EL (cell line): ENCODE measurements at regions not wholly inside any gene's neighbourhood (a gene's known extent, or its start where the extent isn't known, plus 50 kb on each side); places are given as distances from the start of the nearest gene placed in this dataset.

ENCODE experiments used
- DNase-seq: peaks from one replicate; pipeline ENCODE4 v3.0.0-alpha.2; 2016

DNA sequence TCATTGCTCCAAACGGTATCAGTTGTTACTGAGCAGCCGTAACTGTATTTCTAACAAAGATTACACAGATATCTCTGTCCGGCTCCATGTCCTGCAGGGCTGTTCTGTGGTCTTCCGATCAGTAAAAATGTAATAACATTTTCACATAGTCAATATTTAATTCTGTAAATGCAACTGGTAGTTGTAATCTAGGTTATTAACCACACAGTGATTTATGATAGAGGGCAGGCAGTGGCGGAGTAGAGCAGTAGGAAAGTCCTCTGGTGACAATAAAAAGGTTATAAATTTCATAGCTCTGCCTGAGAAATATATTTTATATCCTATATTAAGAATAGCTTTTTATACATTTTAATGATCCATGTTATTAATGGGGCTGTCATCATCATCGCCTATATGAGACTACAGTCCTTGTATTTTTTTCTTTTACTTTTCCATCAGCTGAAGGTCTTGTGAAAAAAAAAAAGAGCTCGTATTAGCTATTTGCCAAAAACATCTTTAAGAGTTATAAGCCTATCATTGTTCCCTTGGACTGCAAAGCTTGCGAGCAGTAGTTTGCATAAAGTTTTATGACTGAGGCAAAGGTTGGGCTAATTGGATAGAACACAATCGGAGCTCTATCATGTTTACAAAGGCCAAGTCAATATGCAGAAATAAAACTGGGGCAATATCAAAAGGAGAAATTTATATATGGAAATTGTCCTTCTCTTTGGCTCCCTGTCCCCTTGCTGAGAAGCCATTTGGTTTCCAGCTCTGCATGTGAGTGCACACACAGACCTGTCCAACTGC lies 648.0 kb downstream of the IRX1 start:
- DNase-seq: no peak

DNA sequence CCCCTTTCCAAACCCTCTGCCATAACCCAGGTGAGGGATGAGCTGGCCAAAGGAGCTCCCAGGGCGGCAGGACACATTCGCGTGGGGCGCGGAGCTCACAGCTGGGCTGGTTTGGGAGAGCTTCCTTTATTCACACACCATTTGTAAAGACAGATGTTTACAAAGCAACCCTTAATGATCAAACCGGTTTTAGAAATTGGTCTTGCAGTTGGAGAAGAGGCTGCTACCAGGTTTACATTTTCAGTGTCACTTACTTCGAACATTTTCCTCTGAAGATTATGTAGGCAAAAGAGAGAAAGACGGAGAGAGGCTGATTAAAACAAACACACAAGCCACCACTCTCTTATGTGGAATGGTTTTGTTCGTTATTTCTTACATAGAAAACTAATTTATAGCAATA lies 648.7 kb downstream of the IRX1 start:
- DNase-seq: no peak

DNA sequence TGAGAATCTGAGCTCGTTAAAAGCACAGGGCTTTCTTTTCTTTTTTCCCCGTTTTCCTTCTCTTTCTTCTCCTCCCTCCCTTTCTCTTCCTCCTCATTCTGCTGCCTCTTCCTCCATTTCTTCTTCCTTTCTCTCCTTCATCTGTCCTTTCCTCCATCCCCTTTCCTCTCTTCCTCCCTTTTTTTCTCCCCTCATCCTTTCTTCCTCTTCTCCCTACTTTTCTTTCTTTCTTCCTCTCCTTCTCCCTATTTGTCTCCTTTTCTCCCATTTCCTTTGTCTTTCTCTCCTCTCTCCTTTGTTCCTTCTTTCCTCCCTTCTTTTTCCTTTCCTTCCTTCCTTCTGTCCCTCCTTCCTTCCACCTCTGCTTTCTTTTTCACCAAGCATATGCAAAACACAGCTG lies 649.4 kb downstream of the IRX1 start:
- DNase-seq: no peak

DNA sequence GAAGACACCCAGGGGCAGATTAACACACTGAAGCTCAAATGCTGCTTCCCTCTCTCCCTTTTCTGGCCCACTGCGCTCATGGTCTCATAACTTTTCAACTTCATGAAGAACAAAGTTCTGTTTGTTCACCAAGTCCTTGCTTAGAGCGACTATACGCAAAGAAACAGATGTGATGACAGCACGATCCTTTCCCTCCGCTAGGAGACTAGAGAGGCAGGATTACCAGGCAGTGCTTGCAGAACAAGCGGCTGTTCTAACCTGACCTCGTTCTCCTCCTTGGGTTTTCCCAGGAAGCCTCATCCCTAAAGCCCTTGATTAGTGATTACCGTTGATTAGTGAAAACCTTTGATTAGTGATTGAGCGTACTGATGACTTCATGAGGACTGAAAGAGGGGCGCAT lies 649.9 kb downstream of the IRX1 start:
- DNase-seq: no peak

DNA sequence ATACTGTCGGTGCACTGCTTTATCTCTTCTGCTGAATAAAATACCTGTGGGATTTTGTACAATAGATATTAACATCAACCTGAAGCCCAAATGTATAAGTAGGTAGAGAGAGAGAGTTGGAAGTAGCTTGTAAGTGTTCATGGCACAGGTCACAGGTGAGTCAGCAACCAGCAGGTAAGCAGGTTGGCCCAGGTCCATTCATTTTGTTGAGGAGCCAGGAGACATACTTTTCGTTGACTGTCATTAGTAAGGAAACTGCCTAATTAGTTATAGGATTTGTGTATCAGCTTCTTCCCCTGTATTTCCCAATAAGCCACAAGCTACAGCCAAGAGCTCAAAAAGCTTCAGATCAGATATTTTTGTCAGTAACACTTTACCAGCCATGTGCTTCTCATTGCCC lies 650.8 kb downstream of the IRX1 start:
- no peak for DNase-seq

DNA sequence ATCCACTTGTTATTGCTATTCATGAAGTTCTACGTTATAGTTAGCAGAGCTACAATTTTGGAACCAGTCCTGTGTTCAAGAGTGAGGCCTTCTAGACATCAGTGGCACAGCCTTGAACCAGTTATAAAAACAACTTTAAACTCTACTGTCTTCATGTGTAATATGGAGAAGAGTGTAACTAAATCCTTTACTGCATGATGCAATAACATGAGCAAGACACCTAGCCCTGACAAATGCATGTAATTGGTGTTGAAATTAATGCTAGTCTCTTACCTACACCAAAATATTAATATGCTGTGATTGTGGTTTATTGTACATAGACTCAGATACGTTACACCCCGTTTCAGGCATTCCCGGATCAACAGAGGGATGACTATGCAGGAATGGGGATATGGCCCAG lies 654.6 kb downstream of the IRX1 start:
- no peak for DNase-seq

DNA sequence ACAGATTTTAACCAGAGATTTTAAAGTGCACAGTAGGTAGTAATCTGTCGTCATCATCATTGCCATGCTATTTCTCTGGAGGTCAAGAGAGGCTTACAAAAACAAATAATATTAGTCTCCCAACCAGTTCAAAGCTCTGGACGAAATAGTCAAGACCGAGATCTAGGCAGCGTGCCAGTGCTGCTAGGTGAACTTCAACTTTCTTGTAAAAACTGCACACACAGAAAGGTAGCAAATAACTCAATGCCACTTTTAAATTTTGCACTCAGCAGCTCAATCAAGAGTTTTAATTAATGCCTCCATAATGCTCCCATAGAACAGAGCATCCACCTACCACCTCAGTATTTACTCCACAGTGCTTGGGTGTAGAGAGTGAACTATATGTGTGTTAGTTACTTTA lies 656.8 kb downstream of the IRX1 start:
- no peak for DNase-seq

DNA sequence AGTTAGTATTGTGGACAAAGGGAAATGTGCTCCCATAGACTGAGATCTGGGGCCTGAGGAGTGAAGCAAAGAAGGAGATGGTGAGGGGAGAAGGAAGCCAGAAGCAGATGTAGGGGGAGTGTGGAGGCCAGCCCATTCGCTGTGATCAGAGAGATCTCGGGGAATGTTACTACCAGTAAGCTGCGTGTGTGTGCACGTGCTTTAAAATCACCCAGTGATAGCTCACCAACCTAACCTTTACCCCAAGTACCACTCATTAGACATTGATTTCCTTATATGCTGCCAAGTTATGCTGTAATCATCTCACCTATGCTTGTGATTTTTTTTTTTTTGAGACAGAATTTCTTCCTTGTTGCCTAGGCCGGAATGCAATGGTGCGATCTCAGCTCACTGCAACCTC lies 659.1 kb downstream of the IRX1 start:
- no peak for DNase-seq

DNA sequence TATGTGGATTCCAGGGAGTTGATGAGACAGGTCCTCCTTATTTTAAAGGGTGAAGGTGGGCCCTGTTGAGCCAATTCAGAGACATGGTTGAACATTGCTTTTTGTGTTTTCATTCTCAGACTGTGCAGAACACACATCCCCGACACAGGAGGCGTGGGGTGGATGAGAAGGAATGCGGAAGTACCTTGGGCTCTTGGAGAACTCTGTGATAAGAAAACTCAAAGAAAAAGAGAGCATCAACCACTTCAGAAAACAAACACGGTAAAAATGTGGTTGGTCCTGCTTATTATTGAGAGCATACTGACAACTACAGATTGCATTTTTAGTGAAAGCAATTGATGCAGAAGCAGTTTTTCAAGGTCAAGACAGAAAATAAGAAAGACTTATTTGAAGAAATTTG lies 659.8 kb downstream of the IRX1 start:
- DNase-seq: no peak

DNA sequence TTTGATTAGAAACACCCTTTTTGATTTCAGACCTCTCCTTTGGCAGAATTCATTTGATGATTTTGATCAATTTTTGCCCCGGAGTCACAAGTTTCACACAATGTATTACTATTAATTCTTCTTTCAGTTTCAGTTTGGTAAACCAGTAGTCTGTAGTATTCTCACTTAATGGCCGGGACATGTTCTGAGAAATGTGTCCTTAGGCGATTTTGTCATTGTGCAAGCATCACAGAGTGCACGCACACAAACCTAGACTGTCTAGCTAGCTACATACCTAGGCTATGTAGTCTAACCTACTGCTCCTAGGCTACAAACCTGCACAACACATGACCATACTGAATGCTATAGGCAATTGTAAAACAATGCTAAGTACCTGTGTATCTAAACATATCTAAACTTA lies 662.5 kb downstream of the IRX1 start:
- DNase-seq: no peak

DNA sequence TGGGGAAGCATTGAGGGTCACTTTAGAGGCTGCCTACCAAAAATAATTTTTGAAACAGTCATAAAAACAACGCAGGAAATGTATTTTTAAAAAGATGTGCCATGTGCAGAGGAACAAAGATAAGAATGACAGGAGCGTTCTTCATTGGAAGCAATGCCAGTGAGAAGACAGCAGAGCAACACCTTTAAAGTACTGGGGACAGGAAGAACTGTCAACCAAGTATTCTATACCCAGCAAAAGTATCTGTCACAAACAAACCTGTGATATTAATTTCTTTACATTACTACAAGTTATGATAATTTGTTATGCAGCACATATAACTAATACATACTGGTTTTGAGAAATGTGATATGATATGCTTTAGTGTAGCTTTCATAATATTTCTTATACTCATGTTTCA lies 675.6 kb downstream of the IRX1 start:
- DNase-seq: no peak

DNA sequence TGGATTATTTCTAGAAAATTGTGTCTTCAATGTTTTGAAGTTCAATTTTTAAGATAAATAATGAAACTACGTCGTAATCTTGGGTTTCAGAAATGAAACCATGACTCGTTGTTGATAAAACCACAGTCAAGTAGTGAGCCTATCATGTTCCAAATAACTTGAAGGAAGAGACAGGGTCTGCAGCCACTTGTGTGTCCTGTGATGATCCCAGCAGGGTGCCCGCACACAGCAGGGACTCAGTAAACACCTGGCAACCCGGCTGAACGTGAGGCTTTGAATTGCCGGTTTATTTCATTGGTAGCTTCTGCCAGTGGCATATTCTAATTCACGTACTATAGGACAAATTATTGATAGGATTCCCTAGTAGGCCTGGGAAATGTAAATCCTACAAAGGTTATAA lies 679.6 kb downstream of the IRX1 start:
- no peak for DNase-seq

DNA sequence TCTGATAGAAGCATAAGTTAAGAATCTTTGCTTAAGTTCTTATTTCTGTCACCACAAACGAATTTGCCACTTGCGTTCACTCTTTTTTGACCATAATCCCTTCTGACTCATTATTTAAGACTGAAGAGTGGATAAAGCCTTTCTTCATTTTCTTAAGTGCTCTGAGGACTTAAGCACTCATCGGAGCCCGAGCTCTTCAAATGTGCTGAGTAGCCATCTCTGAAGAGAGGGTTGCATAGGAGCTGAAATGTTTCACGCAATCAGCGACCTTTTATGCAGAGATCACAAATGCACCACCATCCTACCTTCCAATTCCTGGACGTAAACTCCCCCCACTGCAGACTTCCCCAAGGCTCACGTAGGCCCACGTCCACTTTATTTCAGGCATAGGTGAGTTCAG lies 699.2 kb downstream of the IRX1 start:
- DNase-seq: no peak

DNA sequence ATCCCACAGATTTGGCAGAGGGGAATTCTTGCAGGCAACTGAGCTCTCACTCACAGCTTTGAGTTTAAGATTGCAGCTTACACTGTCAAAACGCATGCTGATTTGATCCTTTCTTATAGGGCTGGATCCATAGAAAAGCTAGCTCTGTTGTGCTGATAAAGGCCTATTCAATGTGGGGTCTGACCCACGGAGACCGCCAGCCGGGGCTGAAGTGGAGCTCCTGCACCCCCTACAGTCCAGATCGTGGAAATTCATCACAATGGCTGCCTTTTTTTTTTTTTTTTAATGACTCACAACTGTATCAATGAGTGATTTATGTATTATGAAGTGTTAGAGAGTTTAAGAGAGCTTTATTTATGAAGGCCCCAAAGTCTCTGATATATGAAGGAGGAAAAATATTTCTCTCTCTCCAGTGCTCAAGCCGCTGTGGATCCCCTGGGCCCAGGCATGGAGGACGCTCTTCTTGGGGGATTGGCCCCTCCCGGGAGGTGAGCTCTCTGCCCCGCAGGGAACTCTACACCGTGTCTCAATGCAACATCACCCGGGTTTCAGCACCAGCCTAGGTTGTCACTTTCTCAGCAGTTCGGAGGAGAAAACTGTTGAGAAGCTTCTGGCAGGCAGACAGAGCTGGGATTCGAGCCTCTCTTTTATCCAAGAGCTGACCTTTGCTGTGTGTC lies 700.2 kb downstream of the IRX1 start:
- no peak for DNase-seq

DNA sequence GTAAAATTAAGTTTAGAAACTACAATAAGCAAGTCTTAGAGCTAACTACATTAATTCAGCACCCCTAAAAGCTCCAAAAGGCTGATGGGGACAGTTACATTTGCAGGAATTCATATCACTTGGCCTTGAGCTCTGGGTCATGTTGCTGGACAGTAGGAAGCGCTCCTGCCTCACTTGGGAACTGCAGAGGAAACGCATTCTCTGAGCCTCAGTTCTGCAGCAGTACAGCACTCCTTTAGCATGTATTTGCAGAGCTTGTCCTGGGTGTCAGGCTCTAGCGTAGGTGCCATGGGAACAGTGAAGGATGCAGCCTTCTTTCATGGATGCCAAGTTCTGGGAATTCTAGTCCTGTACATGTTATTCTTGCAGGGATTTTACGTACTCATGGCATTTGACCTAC lies 710.4 kb downstream of the IRX1 start:
- no peak for DNase-seq

DNA sequence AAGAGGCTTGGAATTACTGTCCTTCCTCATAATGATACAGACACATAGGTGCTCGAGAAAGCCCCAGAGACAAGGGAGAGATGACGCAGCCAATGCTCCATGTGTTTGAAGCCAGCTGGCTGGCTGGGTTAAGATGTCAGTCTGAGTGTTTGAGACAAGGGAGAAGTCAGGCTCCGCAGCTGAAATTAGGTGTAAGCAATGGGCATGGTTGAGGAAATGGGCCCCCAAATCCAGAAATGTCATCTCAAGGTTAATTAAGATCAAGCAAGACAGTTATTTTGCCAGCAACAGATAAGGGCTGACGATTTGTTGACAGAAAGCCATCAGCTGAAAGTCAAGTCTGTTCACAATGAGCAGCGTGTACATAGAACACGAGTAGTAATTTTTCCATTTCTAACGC lies 713.4 kb downstream of the IRX1 start:
- DNase-seq: no peak

DNA sequence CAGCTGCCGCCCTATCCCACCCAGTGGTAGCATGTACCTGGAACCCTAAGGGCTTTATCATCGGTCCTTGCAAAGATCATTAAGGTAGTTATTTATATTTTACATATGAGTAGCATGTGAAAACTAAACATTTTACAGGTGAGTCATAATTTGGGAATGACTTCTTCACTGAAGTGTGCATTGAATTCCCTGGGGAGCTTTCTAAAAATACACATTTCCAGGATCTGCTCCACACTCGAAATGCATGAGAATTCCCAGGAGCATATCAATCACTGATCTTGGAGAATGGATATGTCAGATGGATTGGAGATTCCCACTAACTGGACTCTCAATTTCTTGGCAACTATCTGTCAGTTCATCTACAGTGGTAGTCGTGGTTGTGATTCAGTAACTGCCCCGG lies 717.5 kb downstream of the IRX1 start:
- no peak for DNase-seq

DNA sequence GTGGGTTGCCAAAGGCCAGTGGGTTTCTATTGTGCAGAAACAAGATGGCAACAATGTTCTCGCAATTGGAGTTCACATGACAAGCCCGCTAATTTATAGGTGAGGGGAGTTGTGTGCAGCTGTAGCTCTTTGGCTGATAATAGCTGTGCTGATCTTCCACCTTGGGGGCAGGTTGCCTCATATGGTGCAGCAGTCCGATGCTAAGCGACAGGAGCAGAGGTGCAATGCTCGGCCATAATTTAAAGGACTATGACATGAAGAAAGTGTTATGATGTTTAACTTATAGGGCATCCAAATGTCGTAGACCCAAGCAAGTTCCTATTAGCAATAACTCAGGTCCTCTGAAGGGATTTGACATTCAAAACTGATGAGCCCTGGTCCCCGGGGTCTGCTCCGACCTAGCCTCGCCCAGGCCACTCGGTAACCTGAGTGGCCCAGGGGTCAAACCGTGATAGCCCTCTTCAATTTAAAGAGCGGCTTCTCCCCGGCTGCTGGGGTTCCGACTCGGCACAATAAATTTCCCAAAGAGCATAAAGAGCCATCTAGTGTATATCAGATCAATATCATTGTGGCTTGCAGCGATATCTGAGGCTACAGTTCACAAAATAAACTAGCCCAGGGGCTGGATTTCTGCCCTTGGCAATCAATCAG lies 724.0 kb downstream of the IRX1 start:
- DNase-seq: no peak

DNA sequence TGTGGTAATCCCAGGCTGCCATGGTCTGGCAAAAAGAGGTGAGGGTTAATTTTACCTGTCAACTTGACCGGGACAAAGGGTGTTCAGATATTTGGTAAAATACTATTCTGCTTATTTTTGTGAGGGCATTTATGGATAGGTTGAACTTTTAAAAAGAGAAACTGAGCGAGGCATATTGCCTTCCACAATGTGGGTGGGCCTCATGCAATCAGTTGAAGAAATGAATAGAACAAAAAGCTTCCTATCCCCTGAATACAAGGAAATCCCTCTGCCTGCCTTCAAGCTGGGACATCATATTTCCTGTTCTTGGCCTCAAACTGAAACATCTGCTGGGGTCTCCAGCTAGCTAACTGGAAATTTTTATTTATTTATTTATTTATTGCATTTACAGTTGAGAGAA lies 734.7 kb downstream of the IRX1 start:
- no peak for DNase-seq

DNA sequence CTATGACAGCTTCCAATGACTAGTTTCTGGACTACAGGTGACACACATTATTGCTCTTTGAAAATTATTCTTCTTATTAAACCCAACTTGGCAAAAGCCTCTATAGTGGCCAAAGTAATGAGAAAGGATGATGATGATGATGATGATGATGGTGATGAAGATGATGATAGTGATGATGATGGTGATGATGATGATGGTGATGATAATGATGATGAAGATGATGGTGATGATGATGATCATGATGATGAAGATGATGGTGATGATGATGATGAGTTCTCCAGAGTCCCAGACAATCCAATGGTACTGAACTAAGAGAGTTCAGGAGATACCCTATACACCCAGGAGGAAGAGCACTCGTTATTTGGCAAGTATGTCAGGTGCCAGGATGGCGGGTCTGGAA lies 739.4 kb downstream of the IRX1 start:
- no peak for DNase-seq

DNA sequence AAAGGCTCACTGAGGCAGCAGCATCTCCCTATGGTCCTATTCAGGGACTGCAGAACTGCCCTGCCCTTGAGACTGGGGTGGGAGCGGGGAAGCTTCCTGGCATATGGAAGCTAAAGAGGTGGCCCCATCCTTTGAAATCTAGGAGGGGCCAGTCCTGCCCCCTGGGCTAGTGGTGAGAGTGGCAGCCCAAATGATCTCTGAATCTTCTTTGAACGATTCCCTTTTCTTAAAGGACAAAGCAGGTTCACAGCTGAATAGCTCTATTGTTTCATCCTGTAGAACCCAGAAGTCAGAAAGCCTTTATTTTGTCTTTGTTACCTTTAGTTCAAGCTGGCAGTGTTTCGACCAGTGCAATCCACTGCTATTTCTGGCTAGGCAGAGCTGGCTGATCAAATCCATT lies 741.9 kb downstream of the IRX1 start:
- DNase-seq: no peak

DNA sequence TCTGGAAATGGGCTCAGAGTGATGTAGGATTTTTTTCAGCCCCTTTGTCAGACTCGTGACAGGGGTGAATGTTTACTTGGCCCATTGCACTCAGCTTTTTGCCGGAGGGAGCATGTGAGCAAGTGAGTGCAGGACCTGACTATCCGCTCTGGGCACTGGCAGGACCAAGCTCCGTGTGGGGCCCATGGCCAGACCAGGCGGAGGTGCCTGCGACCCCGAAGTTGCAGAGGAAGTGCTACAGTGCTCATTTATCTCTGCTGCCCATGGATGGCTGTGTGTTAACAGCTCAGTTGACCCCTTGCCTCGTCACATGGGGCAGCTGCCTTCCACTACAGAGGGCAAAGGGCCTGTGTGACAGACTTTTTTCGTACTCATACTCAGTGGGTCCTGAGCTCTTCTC lies 744.3 kb downstream of the IRX1 start:
- DNase-seq: no peak

DNA sequence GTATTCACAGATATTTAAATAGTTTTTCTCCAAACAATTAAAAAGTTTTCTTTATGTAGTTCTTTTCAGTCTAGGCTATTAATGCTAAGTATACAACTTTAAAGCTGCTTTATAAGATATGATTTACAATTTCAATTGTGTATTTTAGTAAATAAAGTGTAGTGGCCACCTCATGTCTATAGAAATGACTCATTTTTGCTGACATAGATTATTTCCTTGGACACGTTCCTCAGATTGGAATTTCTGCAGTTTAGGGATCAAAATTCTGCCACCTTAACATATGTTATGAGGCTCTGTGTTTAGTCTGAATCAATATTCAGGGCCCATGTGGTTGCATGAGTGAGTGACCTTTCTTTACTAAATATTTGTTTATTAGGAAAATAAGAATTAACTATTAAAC lies 750.2 kb downstream of the IRX1 start:
- DNase-seq: no peak

DNA sequence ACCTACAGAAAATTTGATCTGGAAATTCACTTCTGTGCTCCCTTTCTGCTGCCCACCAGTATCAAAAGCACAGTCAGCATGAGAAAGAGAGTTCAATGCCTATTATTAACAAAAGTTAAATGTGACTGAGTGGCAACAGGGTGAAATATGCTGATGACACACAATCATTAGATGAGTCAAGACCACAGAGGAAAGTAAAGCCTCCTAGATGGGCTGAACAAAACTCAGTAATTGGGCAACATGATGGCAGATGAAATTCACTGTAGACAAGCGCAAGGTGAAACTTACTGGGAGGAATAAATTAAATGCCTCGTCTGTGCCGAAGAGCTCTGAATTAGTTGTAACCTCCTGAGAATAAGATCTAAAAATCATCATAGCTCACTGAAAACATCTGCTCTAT lies 752.8 kb downstream of the IRX1 start:
- DNase-seq: no peak

DNA sequence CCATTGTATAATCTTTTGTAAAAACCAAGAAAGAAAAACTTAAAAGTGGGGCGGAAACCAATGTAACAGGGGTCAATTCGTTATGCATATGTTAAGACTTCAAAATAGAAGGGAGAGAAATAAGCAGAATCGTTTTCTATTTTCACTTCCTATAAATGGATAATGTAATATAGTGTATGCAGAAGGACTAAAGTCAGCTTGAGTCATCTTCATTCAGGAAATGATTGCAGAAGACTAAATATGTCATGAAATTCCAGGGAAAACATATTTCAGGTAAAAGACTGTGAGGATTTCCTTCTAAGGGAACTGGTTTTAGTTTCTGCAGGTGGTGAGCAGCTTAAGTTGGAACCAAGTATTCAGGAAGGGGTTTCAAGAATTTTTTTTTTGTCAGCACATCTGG lies 753.3 kb downstream of the IRX1 start:
- DNase-seq: no peak
